OCI-LY1 (cell line): ENCODE measurements at regions not wholly inside any gene's neighbourhood (a gene's known extent, or its start where the extent isn't known, plus 50 kb on each side); places are given as distances from the start of the nearest gene placed in this dataset.

ENCODE experiments used
- H2AFZ ChIP-seq: fragments of 200-600 bp; sonication (generic), shearing (Covaris generic); 2 replicates; pipeline ENCODE4 v1.6.0; 2014; ENCODE audit warnings: antibody characterized with exemption, mild to moderate bottlenecking, low read length
- H3F3A ChIP-seq: fragments of 200-600 bp; sonication (generic), shearing (Covaris generic); 2 replicates; pipeline ENCODE4 v1.6.0; 2014; ENCODE audit warnings: mild to moderate bottlenecking, antibody characterized with exemption, low read length, moderate library complexity; ENCODE audit not compliant: insufficient read depth
- H3K27ac ChIP-seq: fragments of 200-600 bp; sonication (generic); 2 replicates; pipeline ENCODE4 v1.5.1; 2014; ENCODE audit warnings: low read length, mixed run types, mild to moderate bottlenecking, low read depth; ENCODE audit not compliant: poor library complexity, severe bottlenecking
- H3K27me3 ChIP-seq: fragments of 200-600 bp; sonication (generic); 2 replicates; pipeline ENCODE4 v1.6.0; 2014; ENCODE audit warnings: antibody characterized with exemption, mild to moderate bottlenecking, low read length, moderate library complexity; ENCODE audit not compliant: insufficient read depth
- H3K36me3 ChIP-seq: fragments of 200-600 bp; sonication (generic); 2 replicates; pipeline ENCODE4 v1.6.1; 2014; ENCODE audit warnings: mild to moderate bottlenecking, antibody characterized with exemption, low read length, moderate library complexity, mixed read lengths; ENCODE audit not compliant: insufficient read depth
- H3K4me1 ChIP-seq: fragments of 200-600 bp; sonication (generic); 2 replicates; pipeline ENCODE4 v1.5.1; 2014; ENCODE audit warnings: mild to moderate bottlenecking, low read length, moderate library complexity; ENCODE audit not compliant: insufficient read depth, severe bottlenecking
- H3K4me2 ChIP-seq: fragments of 200-600 bp; sonication (generic), shearing (Covaris generic); 2 replicates; pipeline ENCODE4 v1.6.1; 2014; ENCODE audit warnings: low read length
- H3K4me3 ChIP-seq: fragments of 200-600 bp; sonication (generic); 2 replicates; pipeline ENCODE4 v1.5.1; 2014; ENCODE audit warnings: low read length, low read depth, mild to moderate bottlenecking, mixed read lengths; ENCODE audit not compliant: poor library complexity, severe bottlenecking
- H3K79me2 ChIP-seq: fragments of 200-600 bp; shearing (Covaris generic); 2 replicates; pipeline ENCODE4 v1.6.1; 2016; ENCODE audit warnings: mixed run types, low read length, mixed read lengths; ENCODE audit not compliant: insufficient read depth
- H3K9ac ChIP-seq: fragments of 200-600 bp; sonication (generic), shearing (Covaris generic); 2 replicates; pipeline ENCODE4 v1.6.1; 2014; ENCODE audit warnings: mild to moderate bottlenecking, low read length, mixed read lengths
- H3K9me2 ChIP-seq: fragments of 200-600 bp; sonication (generic), shearing (Covaris generic); 2 replicates; pipeline ENCODE4 v1.6.1; 2014; ENCODE audit warnings: low read depth, mild to moderate bottlenecking, low read length, mixed read lengths
- H3K9me3 ChIP-seq: fragments of 200-600 bp; shearing (Covaris generic); 2 replicates; pipeline ENCODE4 v1.6.1; 2014; ENCODE audit warnings: low read length, mixed read lengths
- H4K20me1 ChIP-seq: fragments of 200-600 bp; sonication (generic), shearing (Covaris generic); 2 replicates; pipeline ENCODE4 v1.6.0; 2016; ENCODE audit warnings: mild to moderate bottlenecking, low read length; ENCODE audit not compliant: insufficient read depth
- CTCF ChIP-seq: fragments of 200-600 bp; sonication (generic), shearing (Covaris generic); IDR thresholded peaks from 2 replicates; pipeline ENCODE4 v1.5.1; 2017; ENCODE audit warnings: mild to moderate bottlenecking, antibody characterized with exemption, low read length, moderate library complexity, mixed read lengths
- EZH2 ChIP-seq: fragments of 200-600 bp; sonication (generic), shearing (Covaris generic); IDR thresholded peaks from 2 replicates; pipeline ENCODE4 v1.8.0; 2017; ENCODE audit warnings: borderline replicate concordance, mixed run types, mild to moderate bottlenecking, antibody characterized with exemption, low read length, moderate library complexity, mixed read lengths

- no peaks in the 10 kb centered on the region for H4K20me1 ChIP-seq
- TF ChIP-seq EZH2 (no peak), CTCF (no peak)
- no peak overlapping the region for H2AFZ ChIP-seq
- H3K27me3 ChIP-seq, result no peaks in the 10 kb centered on the region
- no peaks in the 10 kb centered on the region for H3K4me1 ChIP-seq
- H3K36me3 ChIP-seq, result no peaks in the 10 kb centered on the region
- H3K9me3 ChIP-seq, result no peaks in the 10 kb centered on the region
- H3K9ac ChIP-seq, result no peak overlapping the region
- no peak overlapping the region for H3K4me3 ChIP-seq
- no peaks in the 10 kb centered on the region for H3K79me2 ChIP-seq
- H3K27ac ChIP-seq, result no peak overlapping the region
- H3F3A ChIP-seq, result no peaks in the 10 kb centered on the region
- no peak overlapping the region for H3K4me2 ChIP-seq
- H3K9me2 ChIP-seq, result no peaks in the 10 kb centered on the region
Observed at GRCh38 chr16:7090628-7091115, 242.0 kb upstream of the RBFOX1 start.

- H3K36me3 ChIP-seq, result no peaks in the 10 kb centered on the region
Observed at GRCh38 chr16:7089751-7090150, 242.9 kb upstream of the RBFOX1 start.

GRCh38 chr16:7088711-7089110 is 243.9 kb upstream of the RBFOX1 start:
- no peaks in the 10 kb centered on the region for H3K4me1 ChIP-seq
- TF ChIP-seq EZH2, result no peak
- H3F3A ChIP-seq, result no peaks in the 10 kb centered on the region
- H3K27ac ChIP-seq, result no peak overlapping the region
- no peaks in the 10 kb centered on the region for H3K36me3 ChIP-seq
- no peak overlapping the region for H3K4me2 ChIP-seq
- H3K4me3 ChIP-seq, result no peak overlapping the region
- H3K9me2 ChIP-seq, result no peaks in the 10 kb centered on the region
- no peaks in the 10 kb centered on the region for H3K79me2 ChIP-seq
- no peak overlapping the region for H2AFZ ChIP-seq
- no peak overlapping the region for H3K9ac ChIP-seq
- H3K9me3 ChIP-seq, result no peaks in the 10 kb centered on the region
- H4K20me1 ChIP-seq, result no peaks in the 10 kb centered on the region
- no peaks in the 10 kb centered on the region for H3K27me3 ChIP-seq

More at GRCh38 chr16:7089751-7090150, 242.9 kb upstream of the RBFOX1 start:
- no peak overlapping the region for H3K27ac ChIP-seq
- H3K4me1 ChIP-seq, result no peaks in the 10 kb centered on the region
- H3K9me3 ChIP-seq, result no peaks in the 10 kb centered on the region
- no peaks in the 10 kb centered on the region for H3K27me3 ChIP-seq
- H3K4me3 ChIP-seq, result no peak overlapping the region
- no peaks in the 10 kb centered on the region for H3F3A ChIP-seq
- H3K9me2 ChIP-seq, result no peaks in the 10 kb centered on the region
- no peaks in the 10 kb centered on the region for H3K79me2 ChIP-seq
- no peak for TF ChIP-seq EZH2
- no peak for TF ChIP-seq CTCF
- H4K20me1 ChIP-seq, result no peaks in the 10 kb centered on the region
- H3K9ac ChIP-seq, result no peak overlapping the region
- no peak overlapping the region for H3K4me2 ChIP-seq
- H2AFZ ChIP-seq, result no peak overlapping the region
